PC-3 (cell line): ENCODE measurements at regions not wholly inside any gene's neighbourhood (a gene's known extent, or its start where the extent isn't known, plus 50 kb on each side); places are given as distances from the start of the nearest gene placed in this dataset.

Source experiments
- ATAC-seq: fragments of 200-7000 bp; cut with Tn5 transposase; 2 replicates; pipeline ENCODE4 v1.9.1; 2020; ENCODE audit warnings: mild to moderate bottlenecking, moderate library complexity
- BruUV-seq: library from RNA; stranded (reverse); fragments of 400-500 nt; replicated peaks from 2 replicates; lab custom pipeline; 2021; lab: Mats Ljungman, UMichigan
- CTCF ChIA-PET: fragments of 300-600 bp; sonication (Branson Sonifier 250); formaldehyde crosslinking; loops from one replicate; lab custom pipeline; 2022; ENCODE audit warnings: antibody characterized with exemption; lab: Charles Lee
- POLR2A ChIA-PET: fragments of 300-600 bp; sonication (Branson Sonifier 250); formaldehyde crosslinking; loops from one replicate; lab custom pipeline; 2022; ENCODE audit warnings: antibody characterized with exemption; ENCODE audit not compliant: unreplicated experiment; lab: Charles Lee
- DNase-seq: peaks from one replicate; pipeline ENCODE4 v3.0.0-alpha.2; 2015
- H2AFZ ChIP-seq: fragments of 300-600 bp; sonication (generic); 2 replicates; pipeline ENCODE4 v1.6.0; 2016; ENCODE audit warnings: antibody characterized with exemption, low read length
- H3F3A ChIP-seq: fragments of 300-600 bp; sonication (generic); one replicate; pipeline ENCODE4 v1.6.0; 2017; ENCODE audit warnings: antibody characterized with exemption, low read length, control low read depth, mild to moderate bottlenecking; ENCODE audit not compliant: unreplicated experiment
- H3K27ac ChIP-seq: fragments of 300-600 bp; sonication (generic); 2 replicates; pipeline ENCODE4 v1.5.1; 2016; ENCODE audit warnings: mild to moderate bottlenecking, low read length
- H3K27me3 ChIP-seq: fragments of 300-600 bp; sonication (generic); 2 replicates; pipeline ENCODE4 v1.6.1; 2016; ENCODE audit warnings: low read length, mixed read lengths
- H3K36me3 ChIP-seq: fragments of 300-600 bp; sonication (generic); 2 replicates; pipeline ENCODE4 v1.6.1; 2016; ENCODE audit warnings: low read depth, mixed run types, low read length, mixed read lengths
- H3K4me1 ChIP-seq: fragments of 300-600 bp; sonication (generic); 2 replicates; pipeline ENCODE4 v1.5.1; 2016; ENCODE audit warnings: low read length; ENCODE audit not compliant: insufficient read depth
- H3K4me2 ChIP-seq: fragments of 300-600 bp; sonication (generic); 2 replicates; pipeline ENCODE4 v1.6.0; 2016; ENCODE audit warnings: low read length
- H3K4me3 ChIP-seq: fragments of 300-600 bp; sonication (generic); 2 replicates; pipeline ENCODE4 v1.5.1; 2016; ENCODE audit warnings: mild to moderate bottlenecking, low read length, mixed read lengths
- H3K79me2 ChIP-seq: fragments of 300-600 bp; sonication (generic); 2 replicates; pipeline ENCODE4 v1.6.1; 2017; ENCODE audit warnings: low read length, mixed read lengths
- H3K9ac ChIP-seq: fragments of 300-600 bp; sonication (generic); 2 replicates; pipeline ENCODE4 v1.6.0; 2016; ENCODE audit warnings: mild to moderate bottlenecking, low read length
- H3K9me2 ChIP-seq: fragments of 300-600 bp; sonication (generic); replicated peaks from 2 replicates; pipeline ENCODE4 v1.6.1; 2016; ENCODE audit warnings: mixed run types, low read length, mixed read lengths
- H3K9me3 ChIP-seq: fragments of 300-600 bp; sonication (generic); 2 replicates; pipeline ENCODE4 v1.6.1; 2016; ENCODE audit warnings: low read length, mixed read lengths
- H4K20me1 ChIP-seq: fragments of 300-600 bp; sonication (generic); 2 replicates; pipeline ENCODE4 v1.6.1; 2016; ENCODE audit warnings: low read length, mixed read lengths
- EZH2 ChIP-seq: fragments of 300-600 bp; sonication (generic); IDR thresholded peaks from one replicate; pipeline ENCODE4 v1.6.1; 2017; ENCODE audit warnings: antibody characterized with exemption, mild to moderate bottlenecking, low read length; ENCODE audit not compliant: unreplicated experiment
- EZH2phosphoT487 ChIP-seq: fragments of 300-600 bp; sonication (generic); IDR thresholded peaks from 2 replicates; pipeline ENCODE4 v1.6.1; 2018; ENCODE audit warnings: mild to moderate bottlenecking, antibody characterized with exemption, low read length, borderline replicate concordance
- intact Hi-C: fragments of 100-400 bp; cut with micrococcal nuclease; formaldehyde crosslinking; loops from 2 replicates; pipeline ENCODE4 v1.9.0; 2023
- TF ChIP-seq, protein P1 (sequence below): fragments of 300-600 bp; sonication (generic); conservative IDR thresholded peaks from 2 replicates; pipeline ENCODE4 v1.5.1; 2017; ENCODE audit warnings: antibody characterized with exemption, low read depth, mild to moderate bottlenecking, low read length

DNA sequence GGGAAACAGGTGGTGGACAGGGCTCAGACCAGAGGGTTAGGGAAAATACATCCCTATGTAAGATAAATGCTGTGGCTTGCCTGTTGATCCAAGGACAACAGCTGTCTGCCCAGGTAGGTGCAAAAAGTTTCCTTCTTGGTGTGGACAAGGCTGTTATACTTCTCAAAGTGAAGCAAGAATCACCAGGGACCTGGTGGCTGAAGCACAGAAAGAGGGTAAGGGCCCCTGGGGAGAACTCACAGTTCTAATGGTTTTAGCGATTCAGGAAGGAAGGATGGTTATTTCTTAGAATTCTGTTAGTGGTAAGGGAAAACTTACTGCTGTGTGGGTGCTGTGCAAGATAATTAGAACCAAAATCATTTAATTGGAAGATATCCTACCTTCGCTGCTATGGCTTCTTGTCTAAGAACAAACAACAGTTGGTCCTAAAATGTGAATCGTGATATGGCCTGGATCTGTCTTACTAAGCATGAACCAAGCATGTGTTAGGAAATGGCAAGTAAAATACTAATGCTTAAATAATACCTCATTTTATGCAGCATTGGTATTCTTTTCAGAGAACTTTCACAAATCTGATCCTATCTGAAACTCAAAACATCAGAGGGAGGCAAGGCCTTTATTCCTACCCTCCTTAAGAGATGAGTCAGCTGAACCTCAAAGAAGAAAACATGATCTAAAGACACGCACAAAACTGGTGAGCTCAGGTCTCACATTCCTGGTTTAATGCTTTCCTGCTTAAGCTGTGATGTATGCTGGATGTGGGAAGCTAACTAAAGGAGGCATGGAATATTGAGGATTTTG, 159.2 kb upstream of the THUMPD2 start:
- ATAC-seq (peak; percentile 54), DNase-seq (peak; percentile 56)
- TF ChIP-seq EZH2phosphoT487 = no peak
- TF ChIP-seq EZH2 = no peak
- TF ChIP-seq, protein P1, sequence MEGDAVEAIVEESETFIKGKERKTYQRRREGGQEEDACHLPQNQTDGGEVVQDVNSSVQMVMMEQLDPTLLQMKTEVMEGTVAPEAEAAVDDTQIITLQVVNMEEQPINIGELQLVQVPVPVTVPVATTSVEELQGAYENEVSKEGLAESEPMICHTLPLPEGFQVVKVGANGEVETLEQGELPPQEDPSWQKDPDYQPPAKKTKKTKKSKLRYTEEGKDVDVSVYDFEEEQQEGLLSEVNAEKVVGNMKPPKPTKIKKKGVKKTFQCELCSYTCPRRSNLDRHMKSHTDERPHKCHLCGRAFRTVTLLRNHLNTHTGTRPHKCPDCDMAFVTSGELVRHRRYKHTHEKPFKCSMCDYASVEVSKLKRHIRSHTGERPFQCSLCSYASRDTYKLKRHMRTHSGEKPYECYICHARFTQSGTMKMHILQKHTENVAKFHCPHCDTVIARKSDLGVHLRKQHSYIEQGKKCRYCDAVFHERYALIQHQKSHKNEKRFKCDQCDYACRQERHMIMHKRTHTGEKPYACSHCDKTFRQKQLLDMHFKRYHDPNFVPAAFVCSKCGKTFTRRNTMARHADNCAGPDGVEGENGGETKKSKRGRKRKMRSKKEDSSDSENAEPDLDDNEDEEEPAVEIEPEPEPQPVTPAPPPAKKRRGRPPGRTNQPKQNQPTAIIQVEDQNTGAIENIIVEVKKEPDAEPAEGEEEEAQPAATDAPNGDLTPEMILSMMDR = no peak
- BruUV-seq = no TSS peak
- H3K27me3 ChIP-seq = no peaks in the 10 kb centered on the region
- H3K4me3 ChIP-seq = no peak overlapping the region
- CTCF ChIA-PET = no interaction called here
- H3K9me2 ChIP-seq = no peaks in the 10 kb centered on the region
- no peaks in the 10 kb centered on the region for H3F3A ChIP-seq
- H3K79me2 ChIP-seq = no peaks in the 10 kb centered on the region
- H3K9ac ChIP-seq = no peak overlapping the region
- POLR2A ChIA-PET = interaction anchor here (0.6 kb wide), 1 partner anchor 103 kb away, joined by 3 read pairs; no protein-coding TSS in a partner anchor
- no peaks in the 10 kb centered on the region for H4K20me1 ChIP-seq
- H3K36me3 ChIP-seq = no peaks in the 10 kb centered on the region
- H2AFZ ChIP-seq = no peak overlapping the region; the same call in 1 of the 2 replicates
- no peak overlapping the region for H3K27ac ChIP-seq
- intact Hi-C loops = no loop called here
- no peak overlapping the region for H3K4me2 ChIP-seq
- H3K4me1 ChIP-seq = peaks cover 17% of the 10 kb centered on the region
- no peaks in the 10 kb centered on the region for H3K9me3 ChIP-seq

DNA sequence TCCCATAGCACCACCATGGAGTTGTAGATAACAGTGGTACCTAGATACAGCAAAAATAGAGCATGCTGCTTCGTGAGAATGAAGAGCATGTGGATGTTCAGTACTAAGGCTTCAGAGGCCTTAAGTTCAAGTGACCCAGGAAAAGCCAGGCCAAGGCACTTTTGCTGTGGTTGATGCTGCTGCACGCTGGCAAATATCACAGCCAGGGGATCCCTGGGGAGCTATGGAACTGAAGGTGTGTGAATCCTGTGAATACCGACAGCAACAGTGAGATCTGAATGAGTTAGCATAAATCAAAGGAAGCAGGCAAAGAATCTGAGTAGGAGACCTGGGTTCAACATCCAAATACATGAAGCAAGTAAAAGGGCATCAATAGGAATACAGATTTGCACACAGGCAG, 158.6 kb upstream of the THUMPD2 start:
- Histone ChIP-seq H3K4me1 (peaks cover 17% of the 10 kb centered on the region), H3K27me3 (no peaks in the 10 kb centered on the region), H3K4me3 (no peak overlapping the region), H3K9ac (no peak overlapping the region), H4K20me1 (no peaks in the 10 kb centered on the region), H2AFZ (no peak overlapping the region), H3F3A (no peaks in the 10 kb centered on the region), H3K4me2 (no peak overlapping the region), H3K27ac (no peak overlapping the region), H3K36me3 (no peaks in the 10 kb centered on the region), H3K9me2 (no peaks in the 10 kb centered on the region), H3K9me3 (no peaks in the 10 kb centered on the region), H3K79me2 (no peaks in the 10 kb centered on the region)
- ChIA-PET POLR2A (no interaction called here), CTCF (no interaction called here)
- ATAC-seq (no peak), DNase-seq (no peak)
- no TSS peak for BruUV-seq
- intact Hi-C loops = no loop called here
- no peak for TF ChIP-seq EZH2
- TF ChIP-seq EZH2phosphoT487 = no peak
- TF ChIP-seq, protein P1 = no peak

DNA sequence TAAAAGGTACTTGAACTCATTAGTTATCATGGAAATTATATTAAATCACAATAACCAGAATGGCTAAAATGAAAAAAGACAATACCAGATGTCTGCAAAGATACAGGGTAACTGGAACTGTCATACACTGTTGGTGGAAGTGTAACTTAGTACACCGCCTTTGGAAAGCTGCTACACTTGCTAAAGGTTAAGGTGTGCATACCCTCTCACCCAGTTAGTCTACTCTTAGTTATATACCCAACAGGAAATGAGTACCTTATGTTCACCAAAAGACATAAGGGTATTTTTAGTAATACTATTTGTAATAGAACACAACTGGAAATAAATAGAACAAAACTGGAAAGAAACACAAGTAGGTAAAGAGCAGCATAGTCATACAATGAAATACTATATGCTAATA, 155.8 kb upstream of the THUMPD2 start:
- Histone ChIP-seq H3K4me2 (peak overlapping the region; percentile 18; the same call in 1 of the 2 replicates), H2AFZ (0 out of 2 replicates have a peak overlapping the region, but pooled peaks have one; percentile 20), H3K36me3 (no peaks in the 10 kb centered on the region), H4K20me1 (no peaks in the 10 kb centered on the region), H3K4me1 (peaks cover 17% of the 10 kb centered on the region), H3K9me2 (no peaks in the 10 kb centered on the region), H3K9me3 (no peaks in the 10 kb centered on the region), H3K4me3 (no peak overlapping the region), H3K27me3 (no peaks in the 10 kb centered on the region), H3F3A (no peaks in the 10 kb centered on the region), H3K79me2 (no peaks in the 10 kb centered on the region), H3K27ac (no peak overlapping the region), H3K9ac (no peak overlapping the region)
- intact Hi-C loops = no loop called here
- ChIA-PET CTCF (no interaction called here), POLR2A (no interaction called here)
- TF ChIP-seq, protein P1 = no peak
- TF ChIP-seq EZH2phosphoT487 (no peak), EZH2 (no peak)
- ATAC-seq = no peak
- no TSS peak for BruUV-seq
- DNase-seq = peak; percentile 12
